Right ventricle myocardium inferior (tissue), 1 donor: ENCODE measurements at regions not wholly inside any gene's neighbourhood (a gene's known extent, or its start where the extent isn't known, plus 50 kb on each side); places are given as distances from the start of the nearest gene placed in this dataset.
"Not testable (repeated sequence)": the region's sequence is repeated elsewhere in the genome, so short reads cannot be mapped to it uniquely, and the experiment has no call there.

Experiments used
- ATAC-seq: fragments of 200-7000 bp; cut with Tn5 transposase; one replicate; pipeline ENCODE4 v1.9.1; 2020; ENCODE audit warnings: mild to moderate bottlenecking, moderate library complexity
- DNase-seq: peaks from one replicate; pipeline ENCODE4 v3.0.0; 2021; ENCODE audit errors: missing footprints
- intact Hi-C: fragments of 100-400 bp; cut with DNase I; formaldehyde crosslinking; loops from one replicate; pipeline ENCODE4 v1.11.0; 2022
- donor health status: DM: no; HTN: yes; CAD: no; lungs with severe emphysema.

DNA sequence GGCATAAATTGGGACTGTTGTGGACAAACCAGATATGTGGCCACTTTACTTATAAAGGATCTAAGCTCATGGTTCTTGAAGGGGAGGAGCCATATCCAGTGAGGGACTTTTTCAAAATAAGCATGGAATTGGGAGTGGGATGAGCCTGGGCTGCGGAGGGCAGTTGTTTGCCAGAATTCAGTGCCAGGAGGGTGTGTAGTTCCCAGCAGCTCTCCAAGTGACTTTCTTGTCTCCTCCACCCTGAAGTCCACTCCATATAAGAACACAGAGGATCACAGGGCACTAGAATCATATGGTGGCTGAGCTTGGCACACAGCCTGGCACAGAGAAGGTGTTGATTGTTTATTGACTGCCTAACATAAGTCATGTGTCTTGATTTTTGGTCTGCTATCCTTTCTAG lies 121.1 kb downstream of the CAVIN4 start:
- ATAC-seq: no peak

DNA sequence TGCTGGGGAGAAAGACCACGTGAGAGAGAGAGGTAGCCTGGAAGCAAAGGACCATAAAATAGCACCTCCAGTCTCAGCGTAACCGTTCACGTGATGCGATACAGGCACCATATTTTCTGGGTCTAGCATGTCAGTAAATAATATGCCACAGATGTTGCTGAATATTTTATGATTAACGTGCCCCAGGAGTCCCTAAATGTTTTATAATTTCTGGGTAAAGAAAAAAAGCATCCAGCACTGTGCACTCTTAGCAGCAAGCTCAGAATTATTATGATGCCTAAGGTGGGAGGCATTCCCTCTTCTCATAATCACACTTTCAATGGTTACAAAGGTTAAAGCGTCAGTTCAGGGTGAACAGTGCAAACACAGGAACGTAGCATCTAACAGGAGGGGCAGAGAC lies 121.8 kb downstream of the CAVIN4 start:
- ATAC-seq: no peak
- DNase-seq: no peak
- intact Hi-C loops: loop anchor here (1.0 kb wide), 1 partner anchor 15 kb away; no protein-coding TSS in a partner anchor

More for the DNA sequence above, 121.1 kb downstream of the CAVIN4 start:
- intact Hi-C loops: loop anchor here (1.0 kb wide), 1 partner anchor 15 kb away; no protein-coding TSS in a partner anchor
- DNase-seq: no peak

DNA sequence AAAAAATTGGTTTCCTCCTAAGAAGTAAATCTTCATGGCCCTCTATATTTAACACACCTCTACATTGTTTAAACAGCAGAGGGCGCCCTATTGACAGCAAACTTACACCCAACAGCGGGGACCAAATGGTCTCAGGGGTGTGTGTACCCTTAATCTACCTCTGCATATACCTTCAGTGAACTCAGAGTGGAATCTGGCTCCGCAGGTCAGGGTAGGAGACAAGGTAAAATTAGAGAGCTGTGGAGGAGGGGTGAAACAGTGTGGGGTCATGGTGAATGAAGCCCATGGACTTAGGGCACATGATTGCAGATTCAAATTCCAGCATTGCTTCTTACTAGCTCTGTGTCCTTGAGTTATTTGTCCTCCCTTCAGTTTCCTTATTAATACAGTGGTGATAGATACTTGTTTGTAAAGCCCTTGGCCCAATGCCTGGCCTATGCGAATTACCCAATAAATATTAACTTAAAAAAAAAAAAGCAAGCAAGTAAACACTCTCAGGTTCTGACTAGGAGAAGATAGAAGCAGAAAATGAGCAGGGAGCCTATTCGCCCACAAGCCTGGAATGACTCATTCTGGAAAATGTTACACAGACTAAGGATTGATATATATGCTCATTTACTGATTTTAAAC lies 122.9 kb downstream of the CAVIN4 start:
- DNase-seq: no peak
- ATAC-seq: no peak
- intact Hi-C loops: no loop called here

DNA sequence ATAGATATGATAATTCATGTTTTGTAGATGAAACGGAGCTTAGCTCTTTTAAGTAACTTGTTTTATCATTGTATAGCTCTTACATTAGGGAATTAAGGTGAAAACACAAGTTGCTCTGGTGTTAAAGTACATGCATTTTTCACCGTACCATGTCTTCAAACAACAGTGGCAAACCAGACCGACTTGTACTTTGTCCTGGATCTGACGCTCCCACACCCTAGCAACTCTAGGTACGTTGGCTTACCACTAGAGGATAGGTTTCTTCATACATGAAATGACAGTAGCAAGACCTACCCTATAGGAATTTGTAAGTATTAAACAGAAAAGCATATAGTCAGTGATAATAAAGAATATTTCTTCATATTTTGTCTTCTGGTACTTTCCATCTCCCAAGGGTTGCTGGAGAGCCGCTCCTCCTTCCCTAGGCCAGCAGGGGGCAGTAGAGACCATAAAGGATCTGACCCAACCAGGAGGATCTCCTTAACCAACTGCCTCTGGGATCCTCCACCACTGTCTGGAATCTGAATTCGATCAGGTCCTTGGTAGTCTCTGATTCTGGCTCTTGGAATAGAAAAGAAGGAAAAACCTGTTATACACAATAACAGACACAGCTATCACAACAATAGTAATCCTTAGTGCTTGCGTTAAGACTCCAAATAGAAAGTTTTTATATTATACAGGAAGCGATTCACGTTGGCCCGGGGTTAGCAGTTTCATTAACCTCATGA lies 136.7 kb downstream of the CAVIN4 start:
- peak; percentile 64 for ATAC-seq
- no peak for DNase-seq
- intact Hi-C loops: loop anchor here (5.0 to 10.0 kb wide), 2 partner anchors 520 to 598 kb away; no protein-coding TSS in a partner anchor

DNA sequence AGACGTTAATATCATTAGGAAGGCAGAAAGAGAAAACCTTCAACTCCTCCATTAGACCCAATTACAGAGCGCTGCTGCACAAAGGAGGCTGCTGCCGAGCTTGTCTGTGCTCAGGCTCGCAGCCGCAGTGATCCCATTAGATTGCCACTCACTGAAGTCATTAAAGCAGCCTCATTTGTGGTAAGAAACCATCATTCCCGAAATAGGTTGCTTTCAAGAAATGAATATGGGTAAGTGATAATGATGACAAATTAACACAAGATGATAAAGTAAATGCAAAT lies 137.2 kb downstream of the CAVIN4 start:
- intact Hi-C loops: loop anchor here (10.0 kb wide), 1 partner anchor 520 kb away; no protein-coding TSS in a partner anchor
- ATAC-seq: no peak

DNA sequence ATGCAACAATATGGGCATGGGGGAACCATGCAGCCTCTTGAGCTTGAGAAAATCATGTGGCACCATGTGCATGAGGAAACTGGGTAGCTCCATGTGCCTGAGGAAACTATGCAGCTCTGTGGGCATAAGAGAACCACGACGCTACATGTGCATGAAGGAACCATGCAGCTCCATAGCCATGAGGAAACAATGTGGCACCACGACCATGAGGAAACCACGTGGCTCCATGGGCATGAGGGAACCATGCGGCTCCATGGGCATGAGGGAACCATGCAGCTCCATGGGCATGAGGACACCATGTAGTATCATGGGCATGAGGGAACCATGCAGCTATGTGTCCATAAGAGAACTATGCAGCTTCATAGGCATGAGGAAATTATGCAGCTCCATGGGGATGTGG lies 140.8 kb downstream of the CAVIN4 start:
- intact Hi-C loops: loop anchor here (10.0 kb wide), 1 partner anchor 516 kb away; no protein-coding TSS in a partner anchor
- ATAC-seq (no peak), DNase-seq (no peak)

More for the DNA sequence above, 137.2 kb downstream of the CAVIN4 start:
- no peak for DNase-seq

DNA sequence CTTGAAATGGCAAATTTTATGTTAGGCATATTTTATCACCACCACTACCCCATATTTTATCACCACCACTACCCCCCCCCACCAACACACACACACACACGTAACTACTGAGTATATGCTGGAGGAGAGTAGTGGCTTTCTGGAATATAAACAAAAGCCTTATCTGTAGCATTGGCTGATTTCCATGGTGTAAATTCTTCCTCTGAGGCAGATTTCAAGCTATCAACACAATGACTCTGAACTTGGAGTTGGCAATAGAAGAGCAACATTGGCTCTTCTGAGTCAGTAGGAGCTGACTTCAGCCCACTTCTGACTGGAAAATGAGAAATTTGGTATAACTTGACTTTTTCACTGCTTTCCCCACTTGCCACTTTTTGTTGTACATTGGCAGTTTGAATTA lies 143.0 kb downstream of the CAVIN4 start:
- ATAC-seq (no peak), DNase-seq (no peak)
- intact Hi-C loops: no loop called here

DNA sequence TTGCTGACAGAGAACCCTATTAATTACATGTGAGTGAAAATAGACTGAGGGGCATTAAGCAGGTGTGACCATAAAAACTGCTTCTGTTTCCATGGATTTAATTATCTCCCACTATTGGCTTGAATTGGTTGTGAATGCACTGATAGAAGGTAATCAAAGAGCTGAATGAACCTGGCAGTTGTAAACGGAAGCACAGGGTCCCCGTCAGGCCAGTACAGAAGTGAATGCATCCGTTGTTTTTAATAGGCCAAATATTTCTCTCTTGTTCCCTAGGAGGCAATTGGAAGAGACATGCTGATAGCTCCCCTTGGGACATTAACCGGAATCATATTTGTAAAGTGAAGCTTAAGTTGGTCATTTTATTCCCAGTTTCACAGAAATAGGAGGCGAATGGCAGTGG lies 147.0 kb downstream of the CAVIN4 start:
- DNase-seq (no peak), ATAC-seq (no peak)
- intact Hi-C loops: no loop called here

DNA sequence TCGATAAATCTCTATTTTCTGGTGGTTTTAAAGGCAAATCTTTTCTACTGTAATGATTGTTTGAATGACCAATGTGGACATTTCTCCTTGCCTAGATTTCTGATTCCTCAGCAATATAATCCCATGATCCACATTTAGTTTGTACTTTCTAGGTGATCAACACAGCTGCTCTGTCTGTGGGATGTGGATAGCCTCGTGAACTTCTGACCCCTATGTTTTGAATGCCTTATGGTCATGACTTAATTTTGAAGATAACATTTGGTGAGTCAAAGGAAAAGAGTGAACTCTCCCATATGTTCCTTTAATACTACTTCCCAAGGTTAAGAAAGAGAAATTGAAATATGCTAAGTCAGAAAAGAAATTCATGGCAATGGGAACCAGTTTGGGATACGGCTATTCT lies 147.5 kb downstream of the CAVIN4 start:
- DNase-seq (no peak), ATAC-seq (no peak)
- intact Hi-C loops: no loop called here

DNA sequence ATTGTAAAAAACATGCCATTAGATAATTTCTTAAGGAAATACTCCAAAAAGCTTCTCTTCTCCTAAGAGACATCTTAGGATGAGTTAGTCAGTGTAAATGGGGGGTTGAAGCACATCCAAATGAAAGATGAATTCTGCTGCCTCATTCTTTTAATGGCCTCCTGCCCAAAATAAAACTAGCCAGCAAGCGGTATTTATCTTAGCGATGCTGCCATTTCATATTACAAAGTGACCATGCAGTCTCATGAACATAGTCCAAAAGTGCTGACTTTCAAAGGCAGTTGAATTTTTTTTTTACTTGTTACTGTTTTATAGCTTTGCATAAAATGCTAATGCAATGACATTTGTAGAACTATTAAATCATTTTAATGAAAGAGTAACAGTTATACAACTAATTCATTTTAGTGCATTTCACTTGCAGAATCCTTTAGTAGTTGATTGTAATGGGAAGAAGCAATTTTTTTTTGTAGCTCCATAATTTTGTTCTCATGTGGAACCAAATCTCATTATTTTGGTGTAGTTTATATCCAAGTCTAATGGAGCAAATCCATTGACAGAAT lies 151.5 kb downstream of the CAVIN4 start:
- intact Hi-C loops: no loop called here
- ATAC-seq: no peak

DNA sequence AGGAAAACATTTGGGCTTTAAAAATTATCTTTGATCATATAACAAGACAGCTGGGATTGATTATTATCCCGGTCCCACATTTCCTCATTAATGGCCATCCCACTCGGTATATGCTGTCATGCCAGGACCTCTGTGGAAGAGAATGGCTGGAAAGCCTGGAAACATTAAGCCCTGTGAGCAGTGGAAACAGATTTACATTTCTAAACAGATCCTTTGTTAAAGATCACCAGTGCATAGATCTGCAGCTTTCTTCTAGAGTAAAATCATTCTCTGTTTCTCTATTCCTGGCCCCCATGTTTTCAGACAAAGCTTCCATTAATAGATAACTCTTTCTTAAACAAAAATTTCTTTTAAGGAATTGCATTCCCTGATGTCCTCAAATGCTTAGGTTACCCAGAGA lies 152.2 kb downstream of the CAVIN4 start:
- intact Hi-C loops: no loop called here
- no peak for ATAC-seq
- DNase-seq: no peak

More for the DNA sequence above, 151.5 kb downstream of the CAVIN4 start:
- no peak for DNase-seq

DNA sequence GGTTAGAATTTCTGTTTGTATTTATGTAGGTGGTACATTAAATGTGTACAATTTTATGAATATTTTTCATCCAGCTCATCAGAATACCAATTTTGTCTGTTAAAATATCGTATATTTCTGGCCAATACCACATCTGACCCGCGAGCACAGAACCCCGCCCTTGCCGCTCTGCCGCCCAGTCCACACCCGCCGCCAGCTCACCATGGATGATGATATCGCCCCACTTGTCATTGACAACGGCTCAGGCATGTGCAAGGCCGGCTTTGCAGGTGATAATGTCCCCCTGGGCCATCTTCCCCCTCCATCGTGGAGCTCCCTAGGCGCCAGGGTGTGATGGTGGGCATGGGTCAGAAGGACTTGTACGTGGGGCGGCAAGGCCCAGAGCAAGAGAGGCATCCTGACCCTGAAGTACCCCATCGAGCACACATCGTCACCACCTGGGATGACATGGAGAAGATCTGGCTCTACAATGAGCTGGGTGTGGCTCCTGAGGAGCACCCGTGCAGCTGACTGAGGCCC lies 153.2 kb downstream of the CAVIN4 start:
- no peak for ATAC-seq
- intact Hi-C loops: no loop called here
- no peak for DNase-seq

DNA sequence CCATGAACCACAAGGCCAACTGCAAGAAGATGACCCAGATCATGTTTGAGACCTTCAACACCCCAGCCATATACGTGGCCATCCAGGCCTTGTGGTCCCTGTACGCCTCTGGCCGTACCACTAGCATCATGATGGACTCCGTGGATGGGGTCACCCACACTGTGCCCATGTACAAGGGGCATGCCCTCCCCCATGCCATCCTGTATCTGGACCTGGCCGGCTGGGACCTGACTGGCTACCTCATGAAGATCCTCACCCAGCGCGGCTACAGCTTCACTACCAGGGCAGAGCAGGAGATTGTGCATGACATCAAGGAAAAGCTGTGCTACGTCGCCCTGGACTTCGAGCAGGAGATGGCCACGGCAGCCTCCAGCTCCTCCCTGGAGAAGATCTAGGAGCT lies 153.7 kb downstream of the CAVIN4 start:
- intact Hi-C loops: no loop called here

DNA sequence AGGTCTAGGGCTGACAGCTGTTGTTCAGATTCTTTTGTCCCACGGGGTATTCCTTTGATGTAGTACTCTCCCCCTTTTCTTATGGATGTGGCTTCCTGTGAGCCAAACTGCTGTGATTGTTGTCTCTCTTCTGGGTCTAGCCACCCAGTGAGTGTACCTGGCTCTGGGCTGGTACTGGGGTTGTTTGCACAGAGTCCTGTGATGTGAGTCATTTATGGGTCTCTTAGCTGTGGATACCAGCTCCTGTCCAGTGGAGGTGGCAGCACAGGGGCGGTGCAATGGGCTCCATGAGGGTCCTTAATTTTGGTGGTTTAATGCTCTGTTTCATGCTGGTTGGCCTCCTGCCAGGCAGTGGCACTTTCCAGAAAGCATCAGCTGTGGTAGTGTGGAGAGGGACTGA lies 161.3 kb downstream of the CAVIN4 start:
- DNase-seq (no peak), ATAC-seq (no peak)
- intact Hi-C loops: no loop called here

More for the DNA sequence above, 153.7 kb downstream of the CAVIN4 start:
- DNase-seq (no peak), ATAC-seq (no peak)

DNA sequence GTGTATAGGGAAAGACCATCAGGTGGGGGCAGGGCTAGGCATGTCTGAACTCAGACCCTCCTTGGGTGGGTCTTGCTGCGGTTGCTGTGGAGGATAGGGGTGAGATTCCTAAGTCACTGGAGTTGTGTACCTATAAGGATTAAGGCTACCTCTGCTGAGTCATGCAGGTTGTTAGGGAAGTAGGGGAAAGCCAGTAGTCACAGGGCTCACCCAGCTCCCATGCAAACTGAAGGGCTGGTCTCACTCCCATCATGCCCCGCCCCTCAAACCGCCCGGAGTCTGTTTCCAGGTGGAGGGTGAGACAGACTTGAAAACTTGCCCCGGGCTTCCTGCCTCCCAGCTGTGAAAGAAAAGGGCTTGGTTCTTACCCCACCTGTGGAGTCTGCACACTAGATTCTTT lies 161.8 kb downstream of the CAVIN4 start:
- intact Hi-C loops: no loop called here
- no peak for DNase-seq
- ATAC-seq: no peak

DNA sequence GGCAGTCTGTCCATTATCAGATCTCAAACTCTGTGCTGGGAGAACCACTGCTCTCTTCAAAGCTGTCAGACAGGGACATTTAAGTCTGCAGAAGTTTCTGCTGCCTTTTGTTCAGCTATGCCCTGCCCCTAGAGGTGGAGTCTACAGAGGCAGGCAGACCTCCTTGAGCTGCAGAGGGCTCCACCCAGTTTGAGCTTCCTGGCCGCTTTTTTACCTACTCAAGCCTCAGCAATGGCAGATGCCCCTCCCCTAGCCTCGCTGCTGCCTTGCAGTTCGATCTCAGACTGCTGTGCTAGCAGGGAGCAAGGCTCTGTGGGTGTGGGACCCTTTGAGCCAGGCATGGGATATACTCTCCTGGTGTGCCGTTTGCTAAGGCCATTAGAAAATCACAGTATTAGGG lies 171.1 kb downstream of the CAVIN4 start:
- ATAC-seq, DNase-seq, intact Hi-C loops: not testable (repeated sequence)

DNA sequence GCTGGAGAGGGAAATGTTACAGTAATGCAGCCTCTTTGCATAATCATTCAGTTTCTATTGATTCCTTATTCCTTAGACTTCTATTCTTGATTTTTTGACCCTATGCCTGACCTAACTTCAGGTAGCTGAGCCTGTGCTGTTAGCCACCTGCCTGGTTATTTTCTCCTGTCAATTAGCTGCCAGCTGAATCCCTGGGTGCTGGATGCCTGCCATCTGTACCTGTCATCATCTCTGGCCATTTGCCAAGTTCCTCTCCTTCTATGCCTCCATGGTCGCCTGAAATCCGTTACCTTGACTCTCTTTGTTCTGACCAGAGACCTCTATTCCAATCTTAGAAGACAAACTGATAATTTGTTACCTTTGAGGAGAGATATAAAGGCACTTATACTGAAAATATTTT lies 178.3 kb downstream of the CAVIN4 start:
- ATAC-seq (no peak), DNase-seq (no peak)
- intact Hi-C loops: no loop called here

DNA sequence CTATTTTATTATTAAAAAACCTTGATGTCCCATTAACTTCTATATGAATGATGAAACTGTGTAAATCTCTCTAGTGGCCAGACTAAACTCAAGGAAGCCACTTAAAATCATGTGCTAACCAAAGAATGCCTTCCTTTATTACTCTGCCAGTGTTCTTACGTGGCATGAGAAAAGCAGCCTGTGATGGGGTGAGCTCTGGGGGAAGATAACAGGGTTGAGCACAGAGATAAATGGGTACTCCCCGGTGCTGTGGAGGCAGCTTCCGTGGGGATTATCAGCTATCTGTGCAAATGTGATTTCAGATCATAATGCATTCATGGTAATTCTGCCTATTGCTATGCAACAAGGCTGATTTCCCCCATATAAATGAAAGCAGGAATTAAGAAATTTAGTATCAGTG lies 181.3 kb downstream of the CAVIN4 start:
- ATAC-seq (no peak), DNase-seq (no peak)
- intact Hi-C loops: no loop called here

DNA sequence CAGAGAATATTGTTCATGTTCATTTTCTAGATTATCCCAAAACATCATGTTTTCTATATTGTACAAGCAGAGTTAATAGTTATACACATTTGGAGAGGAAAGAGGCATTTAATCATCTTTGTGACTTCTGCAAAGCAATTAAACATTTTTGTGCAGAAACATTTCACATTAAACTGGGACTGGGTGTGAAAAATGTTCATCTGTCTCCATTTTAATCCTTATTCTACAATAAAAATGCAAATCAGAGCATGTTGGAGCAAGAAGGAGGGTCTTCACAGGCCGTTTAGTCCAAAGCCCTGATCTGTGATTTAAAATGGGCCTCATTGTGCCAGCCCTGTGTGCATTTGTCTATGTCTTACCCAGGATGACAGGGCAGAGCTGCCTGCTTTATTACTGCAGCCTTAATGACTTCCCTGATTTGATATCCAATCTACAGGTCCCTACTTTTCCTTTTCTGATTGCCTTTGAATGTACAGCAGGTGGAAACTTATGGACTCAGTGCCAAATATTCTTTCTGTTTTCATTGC lies 183.5 kb downstream of the CAVIN4 start:
- DNase-seq (no peak), ATAC-seq (no peak)
- intact Hi-C loops: no loop called here

DNA sequence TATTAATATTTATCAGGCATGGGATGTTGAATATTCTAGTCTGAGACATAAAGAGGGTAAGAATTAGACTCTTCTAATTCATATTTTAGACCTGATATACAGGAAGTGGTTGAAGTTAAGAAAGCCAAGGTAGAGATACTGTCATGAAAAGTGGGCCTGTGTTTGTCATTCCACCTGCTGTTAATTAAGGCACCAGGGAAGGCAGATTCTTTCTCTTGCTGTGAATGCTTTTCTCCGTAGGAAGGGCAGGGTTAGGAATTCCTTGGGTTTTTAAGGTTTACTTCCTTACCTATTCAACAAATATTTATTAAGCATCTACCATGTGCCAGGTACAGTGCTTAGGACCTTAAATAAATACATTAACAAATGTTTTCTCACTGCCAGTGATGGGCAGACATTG lies 196.4 kb downstream of the CAVIN4 start:
- intact Hi-C loops: no loop called here
- DNase-seq: no peak
- no peak for ATAC-seq
